Uterus (tissue), 3 donors: ENCODE measurements at regions not wholly inside any gene's neighbourhood (a gene's known extent, or its start where the extent isn't known, plus 50 kb on each side); places are given as distances from the start of the nearest gene placed in this dataset.
A peak's percentile ranks its signal among the peaks of the same experiment; 100 is the strongest.

Source experiments
- DNase-seq, 2 donors: peaks; one replicate each; pipeline ENCODE4 v3.0.0-alpha.2; 2019 to 2020
- H3K27ac ChIP-seq, 2 donors: fragments of 200-600 bp; sonication (generic); 1 replicate in 1 of 2; 2 replicates in 1 of 2; pipeline ENCODE4 v1.5.1; 2016 to 2018
- H3K27me3 ChIP-seq, 2 donors: fragments of 200-600 bp; sonication (generic); one replicate each; pipeline ENCODE4 v1.5.1; 2018 to 2019; ENCODE audit warnings: control low read depth in 1 of 2
- H3K36me3 ChIP-seq, 2 donors: fragments of 200-600 bp; sonication (generic); one replicate each; pipeline ENCODE4 v1.5.1; 2019; ENCODE audit warnings: control low read depth in 1 of 2
- H3K4me1 ChIP-seq, 2 donors: fragments of 200-600 bp; sonication (generic); one replicate each; pipeline ENCODE4 v1.5.1; 2018 to 2019; ENCODE audit warnings: control low read depth in 1 of 2
- H3K4me3 ChIP-seq, 2 donors: fragments of 200-600 bp; sonication (generic); 1 replicate in 1 of 2; 2 replicates in 1 of 2; pipeline ENCODE4 v1.5.1; 2018 to 2019; ENCODE audit warnings: mild to moderate bottlenecking in 1 of 2
- H3K9me3 ChIP-seq, 2 donors: fragments of 200-600 bp; sonication (generic); one replicate each; pipeline ENCODE4 v1.5.1; 2019; ENCODE audit warnings: control low read depth in 1 of 2
- CTCF ChIP-seq, 4 experiments: fragments of 200-600 bp in 2 of 4; fragments of 450-650 bp in 2 of 4; sonication (generic) in 2 of 4; IDR thresholded peaks; one replicate each; pipeline ENCODE4 v1.5.1; 2016 to 2019; ENCODE audit warnings: antibody characterized with exemption in 4 of 4, mild to moderate bottlenecking in 2 of 4, moderate library complexity in 1 of 4
- POLR2A ChIP-seq, 2 donors: fragments of 450-650 bp; IDR thresholded peaks; one replicate each; pipeline ENCODE4 v1.6.1; 2016; ENCODE audit warnings: antibody characterized with exemption in 2 of 2, mild to moderate bottlenecking in 1 of 2, moderate library complexity in 1 of 2
- intact Hi-C: fragments of 100-400 bp; cut with DNase I; formaldehyde crosslinking; loops from one replicate; pipeline ENCODE4 v1.15.1; 2023; ENCODE audit warnings: low total_unique reads
- donor health status: DM: yes; HTN: yes; CAD: no.

- H3K36me3 ChIP-seq, result no peaks in the 10 kb centered on the region
- no peak overlapping the region for H3K27ac ChIP-seq
- no peak overlapping the region for H3K4me3 ChIP-seq
- no peak for DNase-seq
- intact Hi-C loops, result no loop called here
- H3K4me1 ChIP-seq, result no peaks in the 10 kb centered on the region
- H3K27me3 ChIP-seq, result no peaks in the 10 kb centered on the region
- H3K9me3 ChIP-seq, result no peaks in the 10 kb centered on the region
- no peak for TF ChIP-seq POLR2A (IDR thresholded peaks at IDR 0.05)
- TF ChIP-seq CTCF (IDR thresholded peaks at IDR 0.05), result no peak
These were observed 359.6 kb downstream of the DEPDC1B start for GRCh38 chr5:60340326-60340725.

- DNase-seq, result peak in 1 of 2 donors; percentile 19
- H3K27me3 ChIP-seq, result no peaks in the 10 kb centered on the region
- no peaks in the 10 kb centered on the region for H3K36me3 ChIP-seq
- no peaks in the 10 kb centered on the region for H3K9me3 ChIP-seq
- TF ChIP-seq CTCF (IDR thresholded peaks at IDR 0.05) (no peak), POLR2A (IDR thresholded peaks at IDR 0.05) (no peak)
- H3K4me3 ChIP-seq, result no peak overlapping the region
- H3K27ac ChIP-seq, result no peak overlapping the region
- intact Hi-C loops, result no loop called here
- no peaks in the 10 kb centered on the region for H3K4me1 ChIP-seq
These were observed 360.2 kb downstream of the DEPDC1B start for GRCh38 chr5:60339691-60340201.

- intact Hi-C loops, result no loop called here
- H3K4me1 ChIP-seq, result no peaks in the 10 kb centered on the region
- H3K36me3 ChIP-seq, result no peaks in the 10 kb centered on the region
- no peaks in the 10 kb centered on the region for H3K9me3 ChIP-seq
- H3K4me3 ChIP-seq, result no peak overlapping the region
- no peak overlapping the region for H3K27ac ChIP-seq
- no peaks in the 10 kb centered on the region for H3K27me3 ChIP-seq
- no peak for DNase-seq
- no peak for TF ChIP-seq POLR2A (IDR thresholded peaks at IDR 0.05)
- TF ChIP-seq CTCF (IDR thresholded peaks at IDR 0.05), result no peak
These were observed 361.1 kb downstream of the DEPDC1B start for GRCh38 chr5:60338846-60339245.

GRCh38 chr5:60336491-60336890 is 363.5 kb downstream of the DEPDC1B start:
- no peaks in the 10 kb centered on the region for H3K4me1 ChIP-seq
- intact Hi-C loops, result no loop called here

GRCh38 chr5:60335913-60336312 is 364.1 kb downstream of the DEPDC1B start:
- DNase-seq, result no peak
- no peak overlapping the region for H3K27ac ChIP-seq
- intact Hi-C loops, result no loop called here

More at GRCh38 chr5:60336491-60336890, 363.5 kb downstream of the DEPDC1B start:
- Histone ChIP-seq H3K36me3 (no peaks in the 10 kb centered on the region), H3K27me3 (no peaks in the 10 kb centered on the region), H3K27ac (no peak overlapping the region), H3K4me3 (no peak overlapping the region), H3K9me3 (no peaks in the 10 kb centered on the region)
- no peak for DNase-seq
- TF ChIP-seq POLR2A (IDR thresholded peaks at IDR 0.05), result no peak
- no peak for TF ChIP-seq CTCF (IDR thresholded peaks at IDR 0.05)

More at GRCh38 chr5:60335913-60336312, 364.1 kb downstream of the DEPDC1B start:
- Histone ChIP-seq H3K4me1 (no peaks in the 10 kb centered on the region), H3K9me3 (no peaks in the 10 kb centered on the region), H3K27me3 (no peaks in the 10 kb centered on the region), H3K36me3 (no peaks in the 10 kb centered on the region), H3K4me3 (no peak overlapping the region)
- TF ChIP-seq CTCF (IDR thresholded peaks at IDR 0.05) (no peak), POLR2A (IDR thresholded peaks at IDR 0.05) (no peak)
